HCT116 (cell line): ENCODE measurements at regions not wholly inside any gene's neighbourhood (a gene's known extent, or its start where the extent isn't known, plus 50 kb on each side); places are given as distances from the start of the nearest gene placed in this dataset.

ENCODE experiments used
- ATAC-seq: fragments of 200-7000 bp; cut with Tn5 transposase; 2 replicates; pipeline ENCODE4 v1.9.1; 2020; ENCODE audit warnings: mild to moderate bottlenecking, moderate library complexity
- BruUV-seq: library from RNA; stranded (reverse); fragments of 400-500 nt; replicated peaks from 2 replicates; lab custom pipeline; 2021; lab: Mats Ljungman, UMichigan
- CTCF ChIA-PET: fragments of 300-600 bp; sonication (Branson Sonifier 250); formaldehyde crosslinking; loops from one replicate; lab custom pipeline; 2021; ENCODE audit warnings: antibody characterized with exemption; lab: Charles Lee
- POLR2A ChIA-PET: fragments of 300-600, 350-600 bp; sonication (Branson Sonifier 250); formaldehyde crosslinking; loops from one replicate; lab custom pipeline; 2021; ENCODE audit warnings: antibody characterized with exemption; lab: Charles Lee
- RAD21 ChIA-PET, 2 experiments: fragments of 300-600 bp; sonication (Branson Sonifier 250); formaldehyde crosslinking; loops; one replicate each; lab custom pipeline; 2023; ENCODE audit warnings: low total read pairs in 2 of 2; ENCODE audit not compliant: uncharacterized antibody in 2 of 2, unreplicated experiment in 2 of 2, low non-redundant PET in 1 of 2; lab: Charles Lee
- DNase-seq: peaks from one replicate; pipeline ENCODE4 v3.0.0-alpha.2; 2010; ENCODE audit warnings: low read depth, low spot score
- H2AFZ ChIP-seq: fragments of 200-600 bp; shearing (Covaris generic), sonication (generic); 2 replicates; pipeline ENCODE4 v1.6.1; 2017; ENCODE audit warnings: low read depth, mixed run types, mixed read lengths, antibody characterized with exemption, low read length; ENCODE audit not compliant: poor library complexity, severe bottlenecking
- H3K27ac ChIP-seq: 2 replicates; pipeline ENCODE4 v1.5.1; 2012; ENCODE audit warnings: low read depth, low read length
- H3K27me3 ChIP-seq: fragments of 200-600 bp; sonication (generic); 2 replicates; pipeline ENCODE4 v1.6.1; 2016; ENCODE audit warnings: mixed run types, low read length, mixed read lengths; ENCODE audit not compliant: insufficient read depth
- H3K36me3 ChIP-seq, 2 experiments: fragments of 200-500 bp in 1 of 2; fragments of 200-600 bp in 1 of 2; sonication (Bioruptor generic) in 1 of 2; sonication (generic) in 1 of 2; 2 replicates each; pipeline versions ENCODE4 v1.5.1 to v1.6.1; 2014 to 2016; ENCODE audit warnings: low read length in 2 of 2, inconsistent platforms in 1 of 2, mixed read lengths in 1 of 2, mixed run types in 1 of 2; ENCODE audit not compliant: insufficient read depth in 2 of 2, control insufficient read depth in 1 of 2
- H3K4me1 ChIP-seq, 2 experiments: fragments of 200-600 bp in 1 of 2; sonication (generic) in 1 of 2; 2 replicates each; pipeline versions ENCODE4 v1.5.1 to v1.6.1; 2012 to 2017; ENCODE audit warnings: low read length in 2 of 2, inconsistent platforms in 1 of 2, mild to moderate bottlenecking in 1 of 2, mixed read lengths in 1 of 2, mixed run types in 1 of 2, moderate library complexity in 1 of 2; ENCODE audit not compliant: insufficient read depth in 2 of 2, control insufficient read depth in 1 of 2
- H3K4me2 ChIP-seq: fragments of 200-600 bp; sonication (generic); 2 replicates; pipeline ENCODE4 v1.6.1; 2017; ENCODE audit warnings: mixed run types, low read length, mixed read lengths
- H3K4me3 ChIP-seq, 2 experiments: fragments of 200-600 bp in 1 of 2; sonication (generic) in 1 of 2; replicated peaks in 1 of 2; 2 replicates each; pipeline ENCODE4 v1.5.1; 2011 to 2016; ENCODE audit warnings: low read length in 2 of 2, control low read depth in 1 of 2, low read depth in 1 of 2, mild to moderate bottlenecking in 1 of 2, mixed read lengths in 1 of 2, mixed run types in 1 of 2
- H3K79me2 ChIP-seq: fragments of 200-600 bp; sonication (generic); 2 replicates; pipeline ENCODE4 v1.6.1; 2017; ENCODE audit warnings: mild to moderate bottlenecking, mixed run types, low read length, moderate library complexity, mixed read lengths; ENCODE audit not compliant: insufficient read depth
- H3K9ac ChIP-seq: fragments of 200-600 bp; sonication (generic); 2 replicates; pipeline ENCODE4 v1.6.1; 2016; ENCODE audit warnings: low read length, mixed read lengths
- H3K9me2 ChIP-seq: fragments of 200-600 bp; sonication (generic), shearing (Covaris generic); 2 replicates; pipeline ENCODE4 v1.6.1; 2017; ENCODE audit warnings: mixed run types, mild to moderate bottlenecking, moderate library complexity; ENCODE audit not compliant: insufficient read depth
- H3K9me3 ChIP-seq, 2 experiments: fragments of 200-500 bp in 1 of 2; fragments of 200-600 bp in 1 of 2; sonication (Bioruptor generic) in 1 of 2; sonication (generic) in 1 of 2; 2 replicates each; pipeline ENCODE4 v1.6.1; 2014 to 2017; ENCODE audit warnings: low read length in 2 of 2, mixed read lengths in 2 of 2, inconsistent platforms in 1 of 2, low read depth in 1 of 2, mild to moderate bottlenecking in 1 of 2, mixed run types in 1 of 2, moderate library complexity in 1 of 2; ENCODE audit not compliant: control insufficient read depth in 1 of 2, insufficient read depth in 1 of 2
- H4K20me1 ChIP-seq: fragments of 200-600 bp; sonication (generic), shearing (Covaris generic); 2 replicates; pipeline ENCODE4 v1.6.1; 2017; ENCODE audit warnings: mixed run types, mild to moderate bottlenecking, moderate library complexity; ENCODE audit not compliant: insufficient read depth
- CBX3 ChIP-seq: IDR thresholded peaks from 2 replicates; pipeline ENCODE4 v1.6.1; 2012; ENCODE audit warnings: low read depth
- CEBPB ChIP-seq: IDR thresholded peaks from 2 replicates; pipeline ENCODE4 v1.6.1; 2012; ENCODE audit warnings: low read depth
- EZH2 ChIP-seq: fragments of 200-600 bp; sonication (generic); IDR thresholded peaks from 2 replicates; pipeline ENCODE4 v1.6.1; 2017; ENCODE audit warnings: antibody characterized with exemption, mixed run types
- FOSL1 ChIP-seq: IDR thresholded peaks from 2 replicates; pipeline ENCODE4 v1.6.1; 2012; ENCODE audit warnings: low read depth
- POLR2A ChIP-seq: IDR thresholded peaks from 2 replicates; pipeline ENCODE4 v1.7.0; 2011; ENCODE audit warnings: borderline replicate concordance; ENCODE audit not compliant: insufficient read depth, insufficient read length; ENCODE audit errors: extremely low read depth
- RAD21 ChIP-seq: IDR thresholded peaks from 2 replicates; pipeline ENCODE4 v1.6.1; 2012; ENCODE audit warnings: low read depth, mild to moderate bottlenecking
- SRF ChIP-seq: IDR thresholded peaks from 2 replicates; pipeline ENCODE4 v1.6.1; 2012; ENCODE audit warnings: low read depth
- YY1 ChIP-seq: IDR thresholded peaks from 2 replicates; pipeline ENCODE4 v1.6.1; 2011; ENCODE audit warnings: low read length, low read depth, moderate library complexity, mild to moderate bottlenecking; ENCODE audit not compliant: insufficient replicate concordance; ENCODE audit errors: extremely low read depth
- ZFX ChIP-seq: fragments of 450-650 bp; IDR thresholded peaks from 2 replicates; pipeline ENCODE4 v1.6.1; 2017
- intact Hi-C: fragments of 100-400 bp; cut with micrococcal nuclease; formaldehyde crosslinking; loops from 2 replicates; pipeline ENCODE4 v1.10.0; 2022
- TF ChIP-seq, protein P1 (sequence below): IDR thresholded peaks from 2 replicates; pipeline ENCODE4 v1.6.1; 2012
- TF ChIP-seq, protein P2 (sequence below): IDR thresholded peaks from 2 replicates; pipeline ENCODE4 v1.6.1; 2011; ENCODE audit warnings: mild to moderate bottlenecking, low read length, moderate library complexity; ENCODE audit not compliant: insufficient replicate concordance; ENCODE audit errors: extremely low read depth
- TF ChIP-seq, protein P3 (sequence below), 3 experiments: fragments of 200-600 bp in 1 of 3; sonication (generic) in 1 of 3; IDR thresholded peaks in 2 of 3; conservative IDR thresholded peaks in 1 of 3; 2 replicates each; pipeline ENCODE4 v1.5.1; 2012 to 2017; ENCODE audit warnings: low read depth in 2 of 3, low read length in 2 of 3, antibody characterized with exemption in 1 of 3, borderline replicate concordance in 1 of 3, control low read depth in 1 of 3, mild to moderate bottlenecking in 1 of 3, mixed read lengths in 1 of 3, mixed run types in 1 of 3, moderate library complexity in 1 of 3; ENCODE audit not compliant: insufficient read depth in 1 of 3

DNA sequence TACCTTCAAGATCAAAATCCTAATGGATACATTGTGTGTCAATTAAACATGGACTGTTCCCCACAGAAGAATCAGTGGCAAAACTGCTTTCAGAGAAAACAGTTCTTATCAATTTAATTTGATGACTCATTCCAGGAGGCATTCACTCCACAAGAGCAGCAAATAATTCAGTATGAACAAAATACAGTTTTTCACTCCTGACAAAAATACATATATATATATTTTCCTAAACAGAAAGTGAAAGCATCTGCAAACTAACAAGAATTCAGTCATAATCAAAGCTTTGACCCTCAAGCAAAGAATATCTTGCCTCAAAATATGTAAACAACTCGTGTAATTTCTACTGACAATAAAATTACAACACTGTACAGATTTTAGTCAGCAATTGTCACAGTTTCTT, 685.1 kb upstream of the SLC8A1 start:
- ATAC-seq (no peak), DNase-seq (no peak)
- H3K27ac ChIP-seq = no peak overlapping the region
- H3K4me2 ChIP-seq = no peak overlapping the region
- ChIA-PET POLR2A (no interaction called here), CTCF (no interaction called here), RAD21 (no interaction called here)
- no peaks in the 10 kb centered on the region for H3K9me2 ChIP-seq
- H3K4me3 ChIP-seq = no peak overlapping the region
- no peaks in the 10 kb centered on the region for H3K36me3 ChIP-seq
- no peaks in the 10 kb centered on the region for H3K9me3 ChIP-seq
- intact Hi-C loops = no loop called here
- BruUV-seq = no TSS peak
- H4K20me1 ChIP-seq = no peaks in the 10 kb centered on the region
- no peaks in the 10 kb centered on the region for H3K79me2 ChIP-seq
- H3K27me3 ChIP-seq = no peaks in the 10 kb centered on the region
- H2AFZ ChIP-seq = no peak overlapping the region
- H3K4me1 ChIP-seq = no peaks in the 10 kb centered on the region
- H3K9ac ChIP-seq = no peak overlapping the region
- no peak for TF ChIP-seq SRF
- TF ChIP-seq, protein P1, sequence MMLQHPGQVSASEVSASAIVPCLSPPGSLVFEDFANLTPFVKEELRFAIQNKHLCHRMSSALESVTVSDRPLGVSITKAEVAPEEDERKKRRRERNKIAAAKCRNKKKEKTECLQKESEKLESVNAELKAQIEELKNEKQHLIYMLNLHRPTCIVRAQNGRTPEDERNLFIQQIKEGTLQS = no peak

- Histone ChIP-seq H3K9me3 (no peaks in the 10 kb centered on the region), H3K36me3 (no peaks in the 10 kb centered on the region), H3K4me1 (no peaks in the 10 kb centered on the region), H3K4me3 (no peak overlapping the region), H3K27me3 (no peaks in the 10 kb centered on the region), H3K27ac (no peak overlapping the region), H3K4me2 (no peak overlapping the region), H3K9me2 (no peaks in the 10 kb centered on the region), H2AFZ (no peak overlapping the region), H3K9ac (no peak overlapping the region), H4K20me1 (no peaks in the 10 kb centered on the region), H3K79me2 (no peaks in the 10 kb centered on the region)
- ChIA-PET RAD21 (no interaction called here), POLR2A (no interaction called here), CTCF (no interaction called here)
- DNase-seq = no peak
- BruUV-seq = no TSS peak
- TF ChIP-seq RAD21 (no peak), CEBPB (no peak), YY1 (no peak), POLR2A (no peak), EZH2 (no peak), CBX3 (no peak), ZFX (no peak), FOSL1 (no peak)
- TF ChIP-seq, protein P2, sequence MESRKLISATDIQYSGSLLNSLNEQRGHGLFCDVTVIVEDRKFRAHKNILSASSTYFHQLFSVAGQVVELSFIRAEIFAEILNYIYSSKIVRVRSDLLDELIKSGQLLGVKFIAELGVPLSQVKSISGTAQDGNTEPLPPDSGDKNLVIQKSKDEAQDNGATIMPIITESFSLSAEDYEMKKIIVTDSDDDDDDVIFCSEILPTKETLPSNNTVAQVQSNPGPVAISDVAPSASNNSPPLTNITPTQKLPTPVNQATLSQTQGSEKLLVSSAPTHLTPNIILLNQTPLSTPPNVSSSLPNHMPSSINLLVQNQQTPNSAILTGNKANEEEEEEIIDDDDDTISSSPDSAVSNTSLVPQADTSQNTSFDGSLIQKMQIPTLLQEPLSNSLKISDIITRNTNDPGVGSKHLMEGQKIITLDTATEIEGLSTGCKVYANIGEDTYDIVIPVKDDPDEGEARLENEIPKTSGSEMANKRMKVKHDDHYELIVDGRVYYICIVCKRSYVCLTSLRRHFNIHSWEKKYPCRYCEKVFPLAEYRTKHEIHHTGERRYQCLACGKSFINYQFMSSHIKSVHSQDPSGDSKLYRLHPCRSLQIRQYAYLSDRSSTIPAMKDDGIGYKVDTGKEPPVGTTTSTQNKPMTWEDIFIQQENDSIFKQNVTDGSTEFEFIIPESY = no peak
- TF ChIP-seq, protein P3, sequence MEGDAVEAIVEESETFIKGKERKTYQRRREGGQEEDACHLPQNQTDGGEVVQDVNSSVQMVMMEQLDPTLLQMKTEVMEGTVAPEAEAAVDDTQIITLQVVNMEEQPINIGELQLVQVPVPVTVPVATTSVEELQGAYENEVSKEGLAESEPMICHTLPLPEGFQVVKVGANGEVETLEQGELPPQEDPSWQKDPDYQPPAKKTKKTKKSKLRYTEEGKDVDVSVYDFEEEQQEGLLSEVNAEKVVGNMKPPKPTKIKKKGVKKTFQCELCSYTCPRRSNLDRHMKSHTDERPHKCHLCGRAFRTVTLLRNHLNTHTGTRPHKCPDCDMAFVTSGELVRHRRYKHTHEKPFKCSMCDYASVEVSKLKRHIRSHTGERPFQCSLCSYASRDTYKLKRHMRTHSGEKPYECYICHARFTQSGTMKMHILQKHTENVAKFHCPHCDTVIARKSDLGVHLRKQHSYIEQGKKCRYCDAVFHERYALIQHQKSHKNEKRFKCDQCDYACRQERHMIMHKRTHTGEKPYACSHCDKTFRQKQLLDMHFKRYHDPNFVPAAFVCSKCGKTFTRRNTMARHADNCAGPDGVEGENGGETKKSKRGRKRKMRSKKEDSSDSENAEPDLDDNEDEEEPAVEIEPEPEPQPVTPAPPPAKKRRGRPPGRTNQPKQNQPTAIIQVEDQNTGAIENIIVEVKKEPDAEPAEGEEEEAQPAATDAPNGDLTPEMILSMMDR (IDR thresholded peaks at IDR 0.05 in 2 of 3, conservative IDR thresholded peaks at IDR 0.05 in 1 of 3; ENCODE audit: borderline replicate concordance in 1 of 3, insufficient read depth in 1 of 3, low read depth in 2 of 3, low read length in 2 of 3) = no peak
- TF ChIP-seq, protein P1 = no peak
- ATAC-seq = no peak
- intact Hi-C loops = no loop called here
Observed at GRCh38 chr2:41141146-41141791, 689.4 kb upstream of the SLC8A1 start.
